Activated CD8-positive, alpha-beta memory T cell treated with anti-CD3 and anti-CD28 coated beads for 4 hours (primary cell): ENCODE measurements at regions not wholly inside any gene's neighbourhood (a gene's known extent, or its start where the extent isn't known, plus 50 kb on each side); places are given as distances from the start of the nearest gene placed in this dataset.
"Not testable (repeated sequence)": the region's sequence is repeated elsewhere in the genome, so short reads cannot be mapped to it uniquely, and the experiment has no call there.

Source experiments
- DNase-seq, 2 donors: peaks; one replicate each; pipeline ENCODE4 v3.0.0-alpha.2; 2020; ENCODE audit warnings: low read depth in 2 of 2

- not testable (repeated sequence) for DNase-seq
Observed at GRCh38 chr16:29328528-29328927, 78.0 kb downstream of the NPIPB11 start.

GRCh38 chr16:29327631-29328408 lies 78.7 kb downstream of the NPIPB11 start:
- DNase-seq = not testable (repeated sequence)

GRCh38 chr16:29326164-29327125 lies 80.1 kb downstream of the NPIPB11 start:
- DNase-seq = not testable (repeated sequence)

GRCh38 chr16:29323725-29324124 lies 82.8 kb downstream of the NPIPB11 start:
- not testable (repeated sequence) for DNase-seq

GRCh38 chr16:29321585-29321984 lies 84.9 kb downstream of the NPIPB11 start:
- DNase-seq = no peak

- no peak for DNase-seq
Observed at GRCh38 chr16:29321000-29321393, 85.5 kb downstream of the NPIPB11 start.

- DNase-seq = no peak
Observed at GRCh38 chr16:29320274-29320999, 86.1 kb downstream of the NPIPB11 start.

- no peak for DNase-seq
Observed at GRCh38 chr16:29319726-29320125, 86.8 kb downstream of the NPIPB11 start.

- DNase-seq = not testable (repeated sequence)
Observed at GRCh38 chr16:29318561-29318968, 87.9 kb downstream of the NPIPB11 start.

- DNase-seq = no peak
Observed at GRCh38 chr16:29318037-29318436, 88.5 kb downstream of the NPIPB11 start.

- no peak for DNase-seq
Observed at GRCh38 chr16:29317269-29317668, 89.2 kb downstream of the NPIPB11 start.

GRCh38 chr16:29316761-29317183 lies 89.7 kb downstream of the NPIPB11 start:
- DNase-seq = no peak

- no peak for DNase-seq
Observed at GRCh38 chr16:29315916-29316517, 90.5 kb downstream of the NPIPB11 start.

- no peak for DNase-seq
Observed at GRCh38 chr16:29315046-29315445, 91.5 kb downstream of the NPIPB11 start.

GRCh38 chr16:29314292-29314934 lies 92.1 kb downstream of the NPIPB11 start:
- no peak for DNase-seq

- DNase-seq = no peak
Observed at GRCh38 chr16:29313559-29314048, 92.9 kb downstream of the NPIPB11 start.

GRCh38 chr16:29312835-29313558 lies 93.5 kb downstream of the NPIPB11 start:
- no peak for DNase-seq

GRCh38 chr16:29312345-29312675 lies 94.2 kb downstream of the NPIPB11 start:
- not testable (repeated sequence) for DNase-seq

GRCh38 chr16:29311461-29312344 lies 94.8 kb downstream of the NPIPB11 start:
- no peak for DNase-seq
